ENCODE measurements at regions not wholly inside any gene's neighbourhood (a gene's known extent, or its start where the extent isn't known, plus 50 kb on each side); places are given as distances from the start of the nearest gene placed in this dataset.

GRCh38 chr11:129652835-129653234, 162.8 kb upstream of the TMEM45B start:
- H3K79me2 ChIP-seq (ENCODE audit: low read depth), result no peaks in the 10 kb centered on the region
- H2AFZ ChIP-seq (replicated peaks), result no peak overlapping the region
- H3K27me3 ChIP-seq, result no peaks in the 10 kb centered on the region
- H3K9me3 Mint-ChIP-seq, result peaks cover 14% of the 10 kb centered on the region
- no peaks in the 10 kb centered on the region for H3F3A ChIP-seq (ENCODE audit: low read depth)
- H3K4me2 ChIP-seq, result no peak overlapping the region
- H3K4me3 ChIP-seq, result no peak overlapping the region
- no peak overlapping the region for H3K27ac Mint-ChIP-seq
- H3K36me3 Mint-ChIP-seq, result no peaks in the 10 kb centered on the region
- H3K27me3 Mint-ChIP-seq (ENCODE audit: insufficient read depth, low read depth), result peaks cover 3% of the 10 kb centered on the region
- H3K4me1 Mint-ChIP-seq, result peaks cover 3% of the 10 kb centered on the region
- DNase-seq (ENCODE audit: low spot score), result no peak
- H3K4me3 Mint-ChIP-seq, result no peak overlapping the region
- H3K27ac ChIP-seq, result no peak overlapping the region
- no peak overlapping the region for H3K9ac ChIP-seq
- H4K20me1 ChIP-seq (ENCODE audit: low read depth), result no peaks in the 10 kb centered on the region
- H3K4me1 ChIP-seq, result no peaks in the 10 kb centered on the region
- no peaks in the 10 kb centered on the region for H3K9me3 ChIP-seq (ENCODE audit: low read depth)
- TF ChIP-seq EZH2phosphoT487 (IDR thresholded peaks at IDR 0.05) (no peak), CTCF (IDR thresholded peaks at IDR 0.05) (no peak), EZH2 (IDR thresholded peaks at IDR 0.05) (no peak)
- no peaks in the 10 kb centered on the region for H3K36me3 ChIP-seq

GRCh38 chr11:129655247-129655832, 160.3 kb upstream of the TMEM45B start:
- Histone ChIP-seq H3K79me2 (ENCODE audit: low read depth) (no peaks in the 10 kb centered on the region), H3K27ac (no peak overlapping the region), H4K20me1 (ENCODE audit: low read depth) (no peaks in the 10 kb centered on the region), H3K9me3 (ENCODE audit: low read depth) (no peaks in the 10 kb centered on the region), H3K4me1 (peaks cover 7% of the 10 kb centered on the region), H3K4me2 (no peak overlapping the region), H3F3A (ENCODE audit: low read depth) (no peaks in the 10 kb centered on the region), H2AFZ (replicated peaks) (no peak overlapping the region), H3K36me3 (no peaks in the 10 kb centered on the region), H3K4me3 (no peak overlapping the region), H3K27me3 (no peaks in the 10 kb centered on the region), H3K9ac (no peak overlapping the region)
- peaks cover 14% of the 10 kb centered on the region for H3K9me3 Mint-ChIP-seq
- no peaks in the 10 kb centered on the region for H3K36me3 Mint-ChIP-seq
- H3K4me3 Mint-ChIP-seq, result no peak overlapping the region
- no peak overlapping the region for H3K27ac Mint-ChIP-seq
- peaks cover 3% of the 10 kb centered on the region for H3K4me1 Mint-ChIP-seq
- no peak for DNase-seq (ENCODE audit: low spot score)
- peaks cover 3% of the 10 kb centered on the region for H3K27me3 Mint-ChIP-seq (ENCODE audit: insufficient read depth, low read depth)
- TF ChIP-seq EZH2phosphoT487 (IDR thresholded peaks at IDR 0.05) (no peak), CTCF (IDR thresholded peaks at IDR 0.05) (no peak)

GRCh38 chr11:129657866-129658525, 157.7 kb upstream of the TMEM45B start:
- peaks cover 3% of the 10 kb centered on the region for H3K4me1 Mint-ChIP-seq
- DNase-seq (ENCODE audit: low spot score), result no peak

More at GRCh38 chr11:129657866-129658525, 157.7 kb upstream of the TMEM45B start:
- H3K27ac ChIP-seq, result no peak overlapping the region
- H3K27me3 ChIP-seq, result no peaks in the 10 kb centered on the region
- no peaks in the 10 kb centered on the region for H3K79me2 ChIP-seq (ENCODE audit: low read depth)
- TF ChIP-seq CTCF (IDR thresholded peaks at IDR 0.05) (no peak), EZH2phosphoT487 (IDR thresholded peaks at IDR 0.05) (no peak), EZH2 (IDR thresholded peaks at IDR 0.05) (no peak)
- H4K20me1 ChIP-seq (ENCODE audit: low read depth), result no peaks in the 10 kb centered on the region
- H3K4me2 ChIP-seq, result peak overlapping the region; percentile 42
- no peak overlapping the region for H3K9ac ChIP-seq
- Mint-ChIP-seq H3K9me3 (peaks cover 22% of the 10 kb centered on the region), H3K27me3 (ENCODE audit: insufficient read depth, low read depth) (peaks cover 3% of the 10 kb centered on the region), H3K36me3 (no peaks in the 10 kb centered on the region), H3K4me3 (no peak overlapping the region), H3K27ac (no peak overlapping the region)
- H3K4me1 ChIP-seq, result peaks cover 7% of the 10 kb centered on the region
- no peaks in the 10 kb centered on the region for H3K9me3 ChIP-seq (ENCODE audit: low read depth)
- H3F3A ChIP-seq (ENCODE audit: low read depth), result no peaks in the 10 kb centered on the region
- peak overlapping the region; percentile 34 for H2AFZ ChIP-seq (replicated peaks)
- H3K4me3 ChIP-seq, result no peak overlapping the region
- no peaks in the 10 kb centered on the region for H3K36me3 ChIP-seq

Measured in neural progenitor cell (in vitro differentiated cells).